ENCODE measurements at regions not wholly inside any gene's neighbourhood (a gene's known extent, or its start where the extent isn't known, plus 50 kb on each side); places are given as distances from the start of the nearest gene placed in this dataset.

GRCh38 chr21:35737449-35737848, 322.9 kb downstream of the SETD4 start:
- Histone ChIP-seq H3K4me1 (ENCODE audit: insufficient read depth, low read length) (no peaks in the 10 kb centered on the region), H3K27ac (ENCODE audit: extremely low read length, insufficient read depth, low read length) (no peak overlapping the region), H3K36me3 (replicated peaks in 1 of 2; ENCODE audit: control insufficient read depth in 1 of 2, insufficient read depth in 2 of 2, low read length in 2 of 2) (no peaks in the 10 kb centered on the region), H3K4me2 (ENCODE audit: low read depth, low read length) (no peak overlapping the region), H3K9me3 (ENCODE audit: low read length) (peaks cover 4% of the 10 kb centered on the region; the same call in 1 of the 2 replicates), H2AFZ (ENCODE audit: low read length) (no peak overlapping the region), H3K79me2 (ENCODE audit: insufficient read depth, low read length) (no peaks in the 10 kb centered on the region), H3K9ac (ENCODE audit: insufficient read depth, low read depth, low read length) (no peak overlapping the region), H4K20me1 (ENCODE audit: insufficient read depth, low read length) (no peaks in the 10 kb centered on the region), H3K4me3 (replicated peaks in 1 of 3; ENCODE audit: insufficient read depth in 1 of 3, low read depth in 2 of 3, low read length in 3 of 3) (no peak overlapping the region), H3K27me3 (ENCODE audit: control insufficient read depth in 1 of 2, insufficient read depth in 2 of 2, low read length in 2 of 2) (no peaks in the 10 kb centered on the region)
- in situ Hi-C loops (cut with HindIII; ENCODE audit: extremely low pct_ligation_motif_present, low pct_unique_long_range_greater_than_20kb), result no loop called here
- intact Hi-C loops (cut with micrococcal nuclease; ENCODE audit: unreplicated experiment), result no loop called here
- FAIRE-seq, result no peak
- TF ChIP-seq TAF1 (CRISPR knock-in tag; IDR thresholded peaks at IDR 0.05) (no peak), RBM39 (IDR thresholded peaks at IDR 0.05; ENCODE audit: low read depth, low read length, poor library complexity, severe bottlenecking) (no peak), ZNF337 (CRISPR knock-in tag; IDR thresholded peaks at IDR 0.05; ENCODE audit: borderline replicate concordance, low read depth) (no peak), MTF2 (CRISPR knock-in tag; IDR thresholded peaks at IDR 0.05; ENCODE audit: borderline replicate concordance) (no peak), PHF20 (CRISPR knock-in tag; IDR thresholded peaks at IDR 0.05) (no peak), ZNF383 (CRISPR knock-in tag; IDR thresholded peaks at IDR 0.05; ENCODE audit: borderline replicate concordance) (no peak), REPIN1 (CRISPR knock-in tag; IDR thresholded peaks at IDR 0.05; ENCODE audit: borderline replicate concordance, low read depth) (no peak), CAMTA2 (CRISPR knock-in tag; IDR thresholded peaks at IDR 0.05; ENCODE audit: borderline replicate concordance) (no peak), GABPA (IDR thresholded peaks at IDR 0.05; ENCODE audit: low read depth, low read length) (no peak), GABPA (CRISPR knock-in tag; IDR thresholded peaks at IDR 0.05; ENCODE audit: low read depth) (no peak), ZNF362 (CRISPR knock-in tag; IDR thresholded peaks at IDR 0.05; ENCODE audit: borderline replicate concordance) (no peak), TBL1XR1 (IDR thresholded peaks at IDR 0.05; ENCODE audit: borderline replicate concordance, low read length, partially characterized antibody) (no peak), PAX8 (CRISPR knock-in tag; IDR thresholded peaks at IDR 0.05; ENCODE audit: borderline replicate concordance) (no peak), MYC (CRISPR knock-in tag; IDR thresholded peaks at IDR 0.05; ENCODE audit: borderline replicate concordance) (no peak)
- TF ChIP-seq, protein P1, sequence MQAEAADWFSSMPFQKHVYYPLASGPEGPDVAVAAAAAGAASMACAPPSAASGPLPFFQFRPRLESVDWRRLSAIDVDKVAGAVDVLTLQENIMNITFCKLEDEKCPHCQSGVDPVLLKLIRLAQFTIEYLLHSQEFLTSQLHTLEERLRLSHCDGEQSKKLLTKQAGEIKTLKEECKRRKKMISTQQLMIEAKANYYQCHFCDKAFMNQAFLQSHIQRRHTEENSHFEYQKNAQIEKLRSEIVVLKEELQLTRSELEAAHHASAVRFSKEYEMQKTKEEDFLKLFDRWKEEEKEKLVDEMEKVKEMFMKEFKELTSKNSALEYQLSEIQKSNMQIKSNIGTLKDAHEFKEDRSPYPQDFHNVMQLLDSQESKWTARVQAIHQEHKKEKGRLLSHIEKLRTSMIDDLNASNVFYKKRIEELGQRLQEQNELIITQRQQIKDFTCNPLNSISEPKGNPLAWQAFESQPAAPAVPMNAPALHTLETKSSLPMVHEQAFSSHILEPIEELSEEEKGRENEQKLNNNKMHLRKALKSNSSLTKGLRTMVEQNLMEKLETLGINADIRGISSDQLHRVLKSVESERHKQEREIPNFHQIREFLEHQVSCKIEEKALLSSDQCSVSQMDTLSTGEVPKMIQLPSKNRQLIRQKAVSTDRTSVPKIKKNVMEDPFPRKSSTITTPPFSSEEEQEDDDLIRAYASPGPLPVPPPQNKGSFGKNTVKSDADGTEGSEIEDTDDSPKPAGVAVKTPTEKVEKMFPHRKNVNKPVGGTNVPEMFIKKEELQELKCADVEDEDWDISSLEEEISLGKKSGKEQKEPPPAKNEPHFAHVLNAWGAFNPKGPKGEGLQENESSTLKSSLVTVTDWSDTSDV (CRISPR knock-in tag; IDR thresholded peaks at IDR 0.05), result no peak
- no peak for DNase-seq (ENCODE audit: low spot score)
- WGBS (ENCODE audit: low lambda C conversion rate), result 61% methylated on average over 4 of the region's 4 CpGs
- ChIA-PET POLR2A (no interaction called here), CTCF (ENCODE audit: low intra/inter-chr PET ratio, low total read pairs) (no interaction called here)
- no peak for ATAC-seq
- BruUV-seq (replicated peaks), result no TSS peak

Measured in HepG2 (cell line).